HFF-Myc (cell line): ENCODE measurements at regions not wholly inside any gene's neighbourhood (a gene's known extent, or its start where the extent isn't known, plus 50 kb on each side); places are given as distances from the start of the nearest gene placed in this dataset.

Experiments used
- DNase-seq: peaks from one replicate; pipeline ENCODE4 v3.0.0-alpha.2; 2011; ENCODE audit warnings: low read depth; ENCODE audit errors: extremely low read depth
- H3K4me3 ChIP-seq: replicated peaks from 2 replicates; pipeline ENCODE4 v1.5.1; 2011; ENCODE audit warnings: low read depth, mild to moderate bottlenecking, control low read depth, low read length
- TF ChIP-seq, protein P1 (sequence below): IDR thresholded peaks from 2 replicates; pipeline ENCODE4 v1.5.1; 2012; ENCODE audit warnings: mild to moderate bottlenecking, low read depth, low read length, control low read depth; ENCODE audit errors: missing control alignments

- no peak for DNase-seq
- TF ChIP-seq, protein P1, sequence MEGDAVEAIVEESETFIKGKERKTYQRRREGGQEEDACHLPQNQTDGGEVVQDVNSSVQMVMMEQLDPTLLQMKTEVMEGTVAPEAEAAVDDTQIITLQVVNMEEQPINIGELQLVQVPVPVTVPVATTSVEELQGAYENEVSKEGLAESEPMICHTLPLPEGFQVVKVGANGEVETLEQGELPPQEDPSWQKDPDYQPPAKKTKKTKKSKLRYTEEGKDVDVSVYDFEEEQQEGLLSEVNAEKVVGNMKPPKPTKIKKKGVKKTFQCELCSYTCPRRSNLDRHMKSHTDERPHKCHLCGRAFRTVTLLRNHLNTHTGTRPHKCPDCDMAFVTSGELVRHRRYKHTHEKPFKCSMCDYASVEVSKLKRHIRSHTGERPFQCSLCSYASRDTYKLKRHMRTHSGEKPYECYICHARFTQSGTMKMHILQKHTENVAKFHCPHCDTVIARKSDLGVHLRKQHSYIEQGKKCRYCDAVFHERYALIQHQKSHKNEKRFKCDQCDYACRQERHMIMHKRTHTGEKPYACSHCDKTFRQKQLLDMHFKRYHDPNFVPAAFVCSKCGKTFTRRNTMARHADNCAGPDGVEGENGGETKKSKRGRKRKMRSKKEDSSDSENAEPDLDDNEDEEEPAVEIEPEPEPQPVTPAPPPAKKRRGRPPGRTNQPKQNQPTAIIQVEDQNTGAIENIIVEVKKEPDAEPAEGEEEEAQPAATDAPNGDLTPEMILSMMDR = no peak
- H3K4me3 ChIP-seq = no peak overlapping the region
These were observed 57.8 kb downstream of the BARX1 start for GRCh38 chr9:93897075-93897970.

GRCh38 chr9:93896496-93897033, 58.6 kb downstream of the BARX1 start:
- DNase-seq = no peak
- H3K4me3 ChIP-seq = no peak overlapping the region
- TF ChIP-seq, protein P1 = no peak

DNA sequence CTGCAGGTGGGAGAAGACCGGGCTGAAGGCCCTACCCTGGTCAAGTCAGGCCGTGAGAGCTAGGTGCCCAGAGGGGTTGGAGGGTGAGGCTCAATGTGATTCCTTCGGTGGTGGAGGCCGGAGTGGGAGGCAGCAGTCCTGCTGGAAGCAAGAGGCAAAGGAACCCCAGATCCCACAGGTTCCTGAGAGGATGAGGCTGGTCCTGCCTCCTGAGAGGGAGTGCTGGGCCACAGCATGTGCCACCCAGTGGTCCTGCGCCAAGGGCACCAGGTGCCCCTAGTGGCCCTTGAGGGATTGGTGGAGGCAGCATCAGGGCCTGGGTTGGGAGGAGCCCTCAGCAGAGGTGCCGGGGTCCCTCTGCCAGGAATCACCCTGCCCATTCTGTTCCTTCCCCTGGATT, 59.1 kb downstream of the BARX1 start:
- TF ChIP-seq, protein P1 = no peak
- no peak for DNase-seq
- H3K4me3 ChIP-seq = no peak overlapping the region

DNA sequence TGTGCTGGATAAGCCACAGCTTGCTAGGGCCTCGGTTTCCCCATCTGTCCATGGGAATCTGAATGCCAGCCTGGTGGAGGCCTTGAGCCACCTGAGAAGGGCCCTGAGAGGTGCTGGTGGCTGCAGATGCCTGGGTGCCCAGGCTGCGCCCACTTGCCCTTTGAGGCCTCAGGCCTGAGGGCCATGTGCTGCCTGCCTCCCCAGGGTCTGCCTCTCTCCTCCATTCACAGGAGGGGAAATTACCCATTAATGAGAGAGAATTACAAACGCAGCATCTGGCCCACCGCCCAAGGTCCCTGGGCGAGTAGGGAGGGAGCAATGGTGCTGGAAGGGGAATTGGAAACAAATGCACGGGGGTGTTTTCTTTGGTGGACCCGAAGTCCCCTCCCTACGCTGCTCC, 59.6 kb downstream of the BARX1 start:
- H3K4me3 ChIP-seq = no peak overlapping the region
- no peak for DNase-seq
- TF ChIP-seq, protein P1 = no peak

- TF ChIP-seq, protein P1 = no peak
- no peak overlapping the region for H3K4me3 ChIP-seq
- no peak for DNase-seq
These were observed 60.5 kb downstream of the BARX1 start for GRCh38 chr9:93894691-93895079.

- H3K4me3 ChIP-seq = no peak overlapping the region
- TF ChIP-seq, protein P1 = no peak
- no peak for DNase-seq
These were observed 61.1 kb downstream of the BARX1 start for GRCh38 chr9:93893899-93894690.
